KMS-11 (cell line): ENCODE measurements at regions not wholly inside any gene's neighbourhood (a gene's known extent, or its start where the extent isn't known, plus 50 kb on each side); places are given as distances from the start of the nearest gene placed in this dataset.

ENCODE experiments used
- H2AFZ ChIP-seq: fragments of 200-600 bp; sonication (generic); 2 replicates; pipeline ENCODE4 v1.6.1; 2016; ENCODE audit warnings: antibody characterized with exemption, mixed run types, low read depth
- H3K27ac ChIP-seq: fragments of 200-600 bp; sonication (generic); 2 replicates; pipeline ENCODE4 v1.6.1; 2016; ENCODE audit warnings: mild to moderate bottlenecking, mixed run types
- H3K27me3 ChIP-seq: fragments of 200-600 bp; sonication (generic); 2 replicates; pipeline ENCODE4 v1.6.1; 2017; ENCODE audit warnings: mild to moderate bottlenecking, low read depth, mixed run types, moderate library complexity; ENCODE audit not compliant: insufficient read depth
- H3K36me3 ChIP-seq: fragments of 200-600 bp; sonication (generic); 2 replicates; pipeline ENCODE4 v1.6.1; 2017; ENCODE audit warnings: mild to moderate bottlenecking, mixed run types; ENCODE audit not compliant: insufficient read depth
- H3K4me1 ChIP-seq: fragments of 200-600 bp; sonication (generic); 2 replicates; pipeline ENCODE4 v1.6.1; 2016; ENCODE audit warnings: mild to moderate bottlenecking, low read depth, mixed run types; ENCODE audit not compliant: poor library complexity, severe bottlenecking
- H3K4me2 ChIP-seq: fragments of 200-600 bp; sonication (generic); 2 replicates; pipeline ENCODE4 v1.7.0; 2016; ENCODE audit warnings: mild to moderate bottlenecking, mixed run types
- H3K4me3 ChIP-seq: fragments of 200-600 bp; sonication (generic); IDR thresholded peaks from 2 replicates; pipeline ENCODE4 v1.6.1; 2017; ENCODE audit warnings: low read depth, low read length, mixed read lengths; ENCODE audit not compliant: insufficient read depth
- H3K79me2 ChIP-seq: fragments of 200-600 bp; sonication (generic); 2 replicates; pipeline ENCODE4 v1.6.1; 2016; ENCODE audit warnings: low read depth, mixed run types; ENCODE audit not compliant: insufficient read depth
- H3K9ac ChIP-seq: fragments of 200-600 bp; sonication (generic); 2 replicates; pipeline ENCODE4 v1.6.1; 2016; ENCODE audit warnings: mild to moderate bottlenecking, mixed run types
- H4K20me1 ChIP-seq: fragments of 200-600 bp; sonication (generic); 2 replicates; pipeline ENCODE4 v1.6.1; 2016; ENCODE audit warnings: mild to moderate bottlenecking, mixed run types; ENCODE audit not compliant: insufficient read depth
- TF ChIP-seq, protein P1 (sequence below): fragments of 200-600 bp; sonication (generic); conservative IDR thresholded peaks from 2 replicates; pipeline ENCODE4 v1.6.1; 2017; ENCODE audit warnings: low read depth, mild to moderate bottlenecking, antibody characterized with exemption, low read length, moderate library complexity, mixed read lengths

DNA sequence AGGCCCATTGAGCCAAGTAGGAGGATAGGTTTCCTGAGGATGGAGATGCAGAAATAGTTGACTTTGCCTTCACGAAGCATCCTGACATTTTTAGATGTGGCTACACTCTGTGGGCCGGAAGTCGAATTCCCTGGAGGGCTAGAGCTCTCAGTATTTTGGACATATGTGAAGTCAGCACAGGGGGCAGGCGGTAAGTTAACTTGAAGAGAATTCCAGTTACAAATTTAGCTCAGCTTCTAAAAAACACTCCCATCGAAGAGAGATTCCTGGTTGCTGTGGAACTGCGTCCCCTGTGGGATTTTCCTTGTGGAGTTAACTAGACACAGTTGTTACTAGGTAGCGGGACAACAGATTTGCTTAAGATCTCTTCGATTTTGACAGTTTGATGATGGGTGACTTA, 161.9 kb upstream of the RGMA start:
- no peak overlapping the region for H3K4me2 ChIP-seq
- no peak overlapping the region for H3K9ac ChIP-seq
- H3K27ac ChIP-seq: no peak overlapping the region
- H2AFZ ChIP-seq: no peak overlapping the region
- H3K4me3 ChIP-seq: no peak overlapping the region
- no peaks in the 10 kb centered on the region for H3K36me3 ChIP-seq
- H3K79me2 ChIP-seq: no peaks in the 10 kb centered on the region
- TF ChIP-seq, protein P1, sequence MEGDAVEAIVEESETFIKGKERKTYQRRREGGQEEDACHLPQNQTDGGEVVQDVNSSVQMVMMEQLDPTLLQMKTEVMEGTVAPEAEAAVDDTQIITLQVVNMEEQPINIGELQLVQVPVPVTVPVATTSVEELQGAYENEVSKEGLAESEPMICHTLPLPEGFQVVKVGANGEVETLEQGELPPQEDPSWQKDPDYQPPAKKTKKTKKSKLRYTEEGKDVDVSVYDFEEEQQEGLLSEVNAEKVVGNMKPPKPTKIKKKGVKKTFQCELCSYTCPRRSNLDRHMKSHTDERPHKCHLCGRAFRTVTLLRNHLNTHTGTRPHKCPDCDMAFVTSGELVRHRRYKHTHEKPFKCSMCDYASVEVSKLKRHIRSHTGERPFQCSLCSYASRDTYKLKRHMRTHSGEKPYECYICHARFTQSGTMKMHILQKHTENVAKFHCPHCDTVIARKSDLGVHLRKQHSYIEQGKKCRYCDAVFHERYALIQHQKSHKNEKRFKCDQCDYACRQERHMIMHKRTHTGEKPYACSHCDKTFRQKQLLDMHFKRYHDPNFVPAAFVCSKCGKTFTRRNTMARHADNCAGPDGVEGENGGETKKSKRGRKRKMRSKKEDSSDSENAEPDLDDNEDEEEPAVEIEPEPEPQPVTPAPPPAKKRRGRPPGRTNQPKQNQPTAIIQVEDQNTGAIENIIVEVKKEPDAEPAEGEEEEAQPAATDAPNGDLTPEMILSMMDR: no peak
- no peaks in the 10 kb centered on the region for H4K20me1 ChIP-seq
- no peaks in the 10 kb centered on the region for H3K4me1 ChIP-seq
- H3K27me3 ChIP-seq: no peaks in the 10 kb centered on the region

DNA sequence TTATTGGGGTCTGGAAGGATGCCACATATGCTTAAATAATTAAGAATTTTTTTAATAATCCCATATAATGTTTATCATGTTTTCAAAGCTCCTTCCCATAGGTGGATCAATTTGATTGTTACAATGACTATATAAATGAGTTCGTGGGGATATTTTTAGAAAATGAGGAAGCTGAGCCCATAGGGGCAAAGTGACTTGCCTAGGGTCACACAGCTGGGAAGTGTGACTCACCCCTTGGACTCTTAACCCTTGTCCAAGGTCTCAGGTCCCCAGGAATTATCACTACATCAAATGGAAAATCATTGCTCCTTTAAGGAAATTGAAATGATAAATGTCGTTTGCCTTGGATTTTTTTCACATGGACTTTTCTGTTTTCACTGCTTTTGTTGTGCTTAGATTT, 161.2 kb upstream of the RGMA start:
- Histone ChIP-seq H3K79me2 (no peaks in the 10 kb centered on the region), H3K9ac (no peak overlapping the region), H3K4me1 (no peaks in the 10 kb centered on the region), H2AFZ (no peak overlapping the region), H3K27me3 (no peaks in the 10 kb centered on the region), H3K27ac (no peak overlapping the region), H3K4me3 (no peak overlapping the region), H3K4me2 (no peak overlapping the region), H3K36me3 (no peaks in the 10 kb centered on the region), H4K20me1 (no peaks in the 10 kb centered on the region)
- TF ChIP-seq, protein P1: no peak

DNA sequence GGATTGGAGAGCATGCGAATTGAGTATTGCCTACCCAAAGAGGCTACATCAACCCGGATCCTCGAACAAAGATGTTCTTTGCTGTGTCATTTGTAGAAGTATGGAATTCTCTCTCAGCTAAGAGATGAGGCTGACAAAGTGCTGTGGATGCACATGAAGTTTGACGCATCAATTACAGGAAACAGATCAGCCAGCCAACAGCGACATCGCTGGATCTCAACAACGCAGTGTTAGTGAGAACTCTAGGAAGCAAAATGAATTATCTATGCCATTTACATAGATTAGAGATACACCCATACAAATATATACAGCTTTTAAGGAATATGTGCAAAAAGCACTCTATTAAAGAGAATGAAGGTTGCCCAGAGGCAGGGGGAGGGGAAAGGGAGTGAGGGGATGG, 160.6 kb upstream of the RGMA start:
- Histone ChIP-seq H3K9ac (no peak overlapping the region), H3K27me3 (no peaks in the 10 kb centered on the region), H2AFZ (no peak overlapping the region), H3K36me3 (no peaks in the 10 kb centered on the region), H3K4me1 (no peaks in the 10 kb centered on the region), H3K4me2 (no peak overlapping the region), H3K27ac (no peak overlapping the region), H4K20me1 (no peaks in the 10 kb centered on the region), H3K79me2 (no peaks in the 10 kb centered on the region), H3K4me3 (no peak overlapping the region)
- TF ChIP-seq, protein P1: no peak

DNA sequence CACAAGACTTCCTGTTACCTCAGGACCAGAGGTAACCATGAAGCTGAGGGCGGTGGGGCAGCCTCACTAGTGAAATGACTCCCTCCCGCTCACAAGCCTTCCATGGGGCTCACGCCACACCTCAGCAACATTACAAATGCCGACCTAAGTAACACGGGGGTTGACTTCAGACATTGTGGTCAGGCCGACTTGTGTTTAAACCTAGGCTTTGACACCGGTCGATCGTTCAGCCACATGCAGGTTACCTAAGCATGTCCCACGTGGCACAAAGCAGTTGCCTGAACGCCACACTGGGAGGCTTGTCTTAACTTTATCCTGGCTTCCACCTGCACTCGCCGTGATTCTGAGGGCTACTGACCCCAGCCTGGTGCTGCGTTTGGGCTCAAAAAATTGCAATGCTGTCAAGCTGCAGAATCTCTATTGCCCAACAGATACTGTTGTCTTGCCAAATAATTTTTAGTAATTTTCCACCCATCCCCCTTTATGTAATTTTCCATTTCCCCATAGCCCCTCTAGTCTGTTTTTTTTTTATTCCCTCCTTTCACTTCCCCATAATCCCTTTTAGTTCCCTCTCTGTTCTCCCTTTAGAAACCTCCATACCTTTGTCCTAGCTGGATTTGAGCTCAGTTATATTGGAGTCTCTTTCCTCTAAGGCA, 158.6 kb upstream of the RGMA start:
- TF ChIP-seq, protein P1: no peak
- no peak overlapping the region for H3K4me2 ChIP-seq
- no peak overlapping the region for H3K9ac ChIP-seq
- no peaks in the 10 kb centered on the region for H4K20me1 ChIP-seq
- H2AFZ ChIP-seq: no peak overlapping the region
- no peak overlapping the region for H3K27ac ChIP-seq
- H3K4me3 ChIP-seq: no peak overlapping the region
- H3K27me3 ChIP-seq: no peaks in the 10 kb centered on the region
- no peaks in the 10 kb centered on the region for H3K79me2 ChIP-seq
- H3K4me1 ChIP-seq: no peaks in the 10 kb centered on the region
- no peaks in the 10 kb centered on the region for H3K36me3 ChIP-seq
